SU-DHL-6 (cell line): ENCODE measurements at regions not wholly inside any gene's neighbourhood (a gene's known extent, or its start where the extent isn't known, plus 50 kb on each side); places are given as distances from the start of the nearest gene placed in this dataset.

Source experiments
- EZH2phosphoT487 ChIP-seq: fragments of 200-600 bp; sonication (generic), shearing (Covaris generic); conservative IDR thresholded peaks from 2 replicates; pipeline ENCODE4 v1.6.1; 2018; ENCODE audit warnings: mild to moderate bottlenecking, antibody characterized with exemption, low read length, moderate library complexity, mixed read lengths
- TF ChIP-seq, protein P1 (sequence below): fragments of 200-600 bp; sonication (generic); IDR thresholded peaks from one replicate; pipeline ENCODE4 v1.5.1; 2017; ENCODE audit warnings: antibody characterized with exemption, mild to moderate bottlenecking, low read length, moderate library complexity; ENCODE audit not compliant: insufficient read depth, poor library complexity, severe bottlenecking

DNA sequence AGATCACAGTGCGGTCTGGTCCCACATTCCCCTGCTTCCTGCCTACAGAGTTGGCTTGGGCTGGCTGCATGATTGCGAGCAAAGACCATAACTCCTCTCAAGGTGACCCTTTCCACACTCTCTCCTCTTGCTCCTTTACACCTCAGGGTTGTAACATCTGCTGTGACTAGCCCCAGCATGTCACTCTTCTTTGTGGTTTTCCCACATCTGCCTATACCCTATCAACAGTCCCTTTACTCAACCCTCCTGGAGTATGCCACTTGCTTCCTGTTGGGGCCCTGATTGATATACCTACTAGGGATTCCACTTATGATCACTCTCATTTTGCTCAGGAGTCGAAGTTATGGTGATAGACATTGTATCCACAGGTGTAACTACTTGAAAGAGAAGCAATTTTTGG, 58.9 kb upstream of the SGK1 start:
- TF ChIP-seq, protein P1, sequence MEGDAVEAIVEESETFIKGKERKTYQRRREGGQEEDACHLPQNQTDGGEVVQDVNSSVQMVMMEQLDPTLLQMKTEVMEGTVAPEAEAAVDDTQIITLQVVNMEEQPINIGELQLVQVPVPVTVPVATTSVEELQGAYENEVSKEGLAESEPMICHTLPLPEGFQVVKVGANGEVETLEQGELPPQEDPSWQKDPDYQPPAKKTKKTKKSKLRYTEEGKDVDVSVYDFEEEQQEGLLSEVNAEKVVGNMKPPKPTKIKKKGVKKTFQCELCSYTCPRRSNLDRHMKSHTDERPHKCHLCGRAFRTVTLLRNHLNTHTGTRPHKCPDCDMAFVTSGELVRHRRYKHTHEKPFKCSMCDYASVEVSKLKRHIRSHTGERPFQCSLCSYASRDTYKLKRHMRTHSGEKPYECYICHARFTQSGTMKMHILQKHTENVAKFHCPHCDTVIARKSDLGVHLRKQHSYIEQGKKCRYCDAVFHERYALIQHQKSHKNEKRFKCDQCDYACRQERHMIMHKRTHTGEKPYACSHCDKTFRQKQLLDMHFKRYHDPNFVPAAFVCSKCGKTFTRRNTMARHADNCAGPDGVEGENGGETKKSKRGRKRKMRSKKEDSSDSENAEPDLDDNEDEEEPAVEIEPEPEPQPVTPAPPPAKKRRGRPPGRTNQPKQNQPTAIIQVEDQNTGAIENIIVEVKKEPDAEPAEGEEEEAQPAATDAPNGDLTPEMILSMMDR, result no peak
- TF ChIP-seq EZH2phosphoT487, result no peak
